Loucy (cell line): ENCODE measurements at regions not wholly inside any gene's neighbourhood (a gene's known extent, or its start where the extent isn't known, plus 50 kb on each side); places are given as distances from the start of the nearest gene placed in this dataset.

ENCODE experiments used
- EZH2phosphoT487 ChIP-seq: fragments of 200-600 bp; IDR thresholded peaks from 2 replicates; pipeline ENCODE4 v1.6.1; 2018; ENCODE audit warnings: antibody characterized with exemption, mild to moderate bottlenecking, moderate library complexity, borderline replicate concordance
- TF ChIP-seq, protein P1 (sequence below): fragments of 200-600 bp; sonication (generic); conservative IDR thresholded peaks from 2 replicates; pipeline ENCODE4 v1.5.1; 2014; ENCODE audit warnings: mild to moderate bottlenecking, antibody characterized with exemption, low read length

DNA sequence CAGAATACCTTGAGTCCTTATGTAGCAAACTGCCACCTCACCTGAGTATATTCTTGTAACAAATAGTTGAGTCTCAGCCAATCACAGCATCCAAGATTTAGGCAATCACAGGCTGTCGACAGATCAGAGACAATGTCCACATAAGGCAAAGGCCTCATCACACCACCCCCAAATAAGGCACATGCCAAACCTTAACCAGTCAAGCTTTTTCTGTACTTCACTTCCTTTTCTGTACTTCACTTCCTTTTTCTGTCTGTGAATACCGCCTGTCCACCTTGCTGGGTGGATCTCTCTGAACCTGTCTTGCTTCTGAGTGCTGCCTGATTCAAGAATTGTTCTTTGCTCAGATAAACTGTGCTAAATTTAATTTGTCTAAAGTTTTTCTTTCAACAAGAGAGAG lies 210.4 kb upstream of the N4BP1 start:
- TF ChIP-seq, protein P1, sequence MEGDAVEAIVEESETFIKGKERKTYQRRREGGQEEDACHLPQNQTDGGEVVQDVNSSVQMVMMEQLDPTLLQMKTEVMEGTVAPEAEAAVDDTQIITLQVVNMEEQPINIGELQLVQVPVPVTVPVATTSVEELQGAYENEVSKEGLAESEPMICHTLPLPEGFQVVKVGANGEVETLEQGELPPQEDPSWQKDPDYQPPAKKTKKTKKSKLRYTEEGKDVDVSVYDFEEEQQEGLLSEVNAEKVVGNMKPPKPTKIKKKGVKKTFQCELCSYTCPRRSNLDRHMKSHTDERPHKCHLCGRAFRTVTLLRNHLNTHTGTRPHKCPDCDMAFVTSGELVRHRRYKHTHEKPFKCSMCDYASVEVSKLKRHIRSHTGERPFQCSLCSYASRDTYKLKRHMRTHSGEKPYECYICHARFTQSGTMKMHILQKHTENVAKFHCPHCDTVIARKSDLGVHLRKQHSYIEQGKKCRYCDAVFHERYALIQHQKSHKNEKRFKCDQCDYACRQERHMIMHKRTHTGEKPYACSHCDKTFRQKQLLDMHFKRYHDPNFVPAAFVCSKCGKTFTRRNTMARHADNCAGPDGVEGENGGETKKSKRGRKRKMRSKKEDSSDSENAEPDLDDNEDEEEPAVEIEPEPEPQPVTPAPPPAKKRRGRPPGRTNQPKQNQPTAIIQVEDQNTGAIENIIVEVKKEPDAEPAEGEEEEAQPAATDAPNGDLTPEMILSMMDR: no peak
- TF ChIP-seq EZH2phosphoT487: no peak
